A549 (cell line): ENCODE measurements at regions not wholly inside any gene's neighbourhood (a gene's known extent, or its start where the extent isn't known, plus 50 kb on each side); places are given as distances from the start of the nearest gene placed in this dataset.

ENCODE experiments used
- ATAC-seq, 2 experiments: fragments of 200-7000 bp in 1 of 2; fragments of >200 bp in 1 of 2; cut with Nextera tagmentation in 1 of 2; cut with Tn5 transposase in 1 of 2; 3 replicates each; pipeline versions ENCODE4 v1.8.0 to v1.9.1; 2018 to 2020; ENCODE audit warnings: mild to moderate bottlenecking in 1 of 2, moderate library complexity in 1 of 2
- CTCF ChIA-PET: fragments of 300-600 bp; sonication (Branson Sonifier 250); formaldehyde crosslinking; extraction: SDS; loops from one replicate; lab custom pipeline; 2021; ENCODE audit warnings: antibody characterized with exemption, inconsistent platforms; lab: Yijun Ruan, JAX
- POLR2A ChIA-PET: fragments of 350-600 bp; formaldehyde crosslinking; extraction: SDS; loops from one replicate; lab custom pipeline; 2021; ENCODE audit warnings: antibody characterized with exemption, inconsistent platforms; lab: Yijun Ruan, JAX
- DNase-seq, 2 experiments: peaks; one replicate each; pipeline versions ENCODE4 v3.0.0 to v3.0.0-alpha.2; 2011 to 2016; ENCODE audit warnings: low read depth in 1 of 2, low spot score in 1 of 2
- FAIRE-seq: peaks from 2 replicates; lab custom pipeline; 2011; peaks lifted over from hg19 to GRCh38; lab: Jason Lieb, UNC
- H3K27ac ChIP-seq, 2 experiments: fragments of >200 bp; sonication (Bioruptor Twin); formaldehyde crosslinking; 3 replicates each; pipeline ENCODE4 v1.5.1; 2016 to 2017
- H3K4me1 ChIP-seq: fragments of >200 bp; sonication (Bioruptor Twin); formaldehyde crosslinking; 3 replicates; pipeline ENCODE4 v1.6.1; 2016
- H3K4me2 ChIP-seq: fragments of >200 bp; sonication (Bioruptor Twin); formaldehyde crosslinking; 3 replicates; pipeline ENCODE4 v1.6.1; 2016
- H3K4me3 ChIP-seq: fragments of >200 bp; sonication (Bioruptor Twin); formaldehyde crosslinking; 3 replicates; pipeline ENCODE4 v1.5.1; 2016
- H3K9me3 ChIP-seq: fragments of >200 bp; sonication (Bioruptor Twin); formaldehyde crosslinking; 3 replicates; pipeline ENCODE4 v1.6.1; 2016
- CBX2 ChIP-seq: fragments of 200-600 bp; sonication (generic); IDR thresholded peaks from 2 replicates; pipeline ENCODE4 v1.6.1; 2016; ENCODE audit warnings: low read depth, mild to moderate bottlenecking, borderline replicate concordance
- CBX8 ChIP-seq: fragments of 200-600 bp; sonication (generic); IDR thresholded peaks from 2 replicates; pipeline ENCODE4 v1.6.1; 2016
- CEBPB ChIP-seq, 2 experiments: fragments of >200 bp in 1 of 2; sonication (Bioruptor Twin) in 1 of 2; formaldehyde crosslinking in 1 of 2; IDR thresholded peaks; 2 replicates each; pipeline ENCODE4 v1.6.1; 2012 to 2016
- CTCF ChIP-seq: fragments of >200 bp; sonication (Bioruptor Twin); formaldehyde crosslinking; IDR thresholded peaks from 3 replicates; pipeline ENCODE4 v1.5.1; 2016
- EHF ChIP-seq: fragments of 250-450 bp; sonication (Bioruptor Pico); IDR thresholded peaks from 2 replicates; pipeline ENCODE4 v1.5.0; 2020; ENCODE audit warnings: mild to moderate bottlenecking
- ELK1 ChIP-seq: fragments of 150-350 bp; IDR thresholded peaks from 2 replicates; pipeline ENCODE4 v1.6.1; 2014; ENCODE audit warnings: low read depth, mild to moderate bottlenecking, low read length
- EP300 ChIP-seq, 2 experiments: fragments of >200 bp; sonication (Bioruptor Twin); formaldehyde crosslinking; IDR thresholded peaks; 2 replicates in 1 of 2; 3 replicates in 1 of 2; pipeline ENCODE4 v1.6.1; 2016 to 2017
- GATA3 ChIP-seq: IDR thresholded peaks from 2 replicates; pipeline ENCODE4 v1.6.1; 2012; ENCODE audit warnings: borderline replicate concordance
- HDAC2 ChIP-seq: fragments of 200-600 bp; sonication (generic); IDR thresholded peaks from 2 replicates; pipeline ENCODE4 v1.6.1; 2016
- HES2 ChIP-seq: fragments of >200 bp; sonication (Bioruptor Twin); formaldehyde crosslinking; IDR thresholded peaks from 2 replicates; pipeline ENCODE4 v1.6.1; 2016
- HMGXB4 ChIP-seq: fragments of 250-450 bp; sonication (Bioruptor Pico); IDR thresholded peaks from 2 replicates; pipeline ENCODE4 v1.5.0; 2021; ENCODE audit warnings: mild to moderate bottlenecking, moderate library complexity, borderline replicate concordance
- HOXA7 ChIP-seq: fragments of 250-450 bp; sonication (Bioruptor Pico); IDR thresholded peaks from 2 replicates; pipeline ENCODE4 v1.5.0; 2020; ENCODE audit warnings: mild to moderate bottlenecking, moderate library complexity
- HOXB5 ChIP-seq: fragments of 250-450 bp; sonication (Bioruptor Pico); IDR thresholded peaks from 2 replicates; pipeline ENCODE4 v1.5.0; 2020; ENCODE audit warnings: mild to moderate bottlenecking, moderate library complexity
- JUNB ChIP-seq: fragments of >200 bp; sonication (Bioruptor Twin); formaldehyde crosslinking; IDR thresholded peaks from 2 replicates; pipeline ENCODE4 v1.6.1; 2016
- MAX ChIP-seq: IDR thresholded peaks from 2 replicates; pipeline ENCODE4 v1.6.1; 2012
- NFE2L2 ChIP-seq: fragments of 150-350 bp; conservative IDR thresholded peaks from 2 replicates; pipeline ENCODE4 v1.6.1; 2014; ENCODE audit warnings: low read length
- POLR2A ChIP-seq: IDR thresholded peaks from 2 replicates; pipeline ENCODE4 v1.6.1; 2012; ENCODE audit warnings: mild to moderate bottlenecking, low read length
- RAD21 ChIP-seq, 2 experiments: fragments of >200 bp in 1 of 2; sonication (Bioruptor Twin) in 1 of 2; formaldehyde crosslinking in 1 of 2; IDR thresholded peaks in 1 of 2; conservative IDR thresholded peaks in 1 of 2; 2 replicates in 1 of 2; 3 replicates in 1 of 2; pipeline ENCODE4 v1.6.1; 2012 to 2018; ENCODE audit warnings: inconsistent platforms in 1 of 2
- RFX5 ChIP-seq: fragments of 450-650 bp; IDR thresholded peaks from 2 replicates; pipeline ENCODE4 v1.7.1; 2014; ENCODE audit warnings: antibody characterized with exemption, mild to moderate bottlenecking, moderate library complexity
- SREBF2 ChIP-seq: fragments of 450-650 bp; IDR thresholded peaks from 2 replicates; pipeline ENCODE4 v1.6.1; 2014; ENCODE audit warnings: mild to moderate bottlenecking, moderate library complexity
- TP53 ChIP-seq: fragments of 250-450 bp; sonication (Bioruptor Pico); IDR thresholded peaks from 2 replicates; pipeline ENCODE4 v1.5.0; 2021; ENCODE audit warnings: mild to moderate bottlenecking, moderate library complexity
- USF2 ChIP-seq: fragments of 450-650 bp; IDR thresholded peaks from 2 replicates; pipeline ENCODE4 v1.6.1; 2014; ENCODE audit warnings: antibody characterized with exemption
- ZC3H11A ChIP-seq: fragments of 450-650 bp; IDR thresholded peaks from 2 replicates; pipeline ENCODE4 v1.6.1; 2014; ENCODE audit warnings: antibody characterized with exemption, mild to moderate bottlenecking
- ZNF302 ChIP-seq: fragments of 250-450 bp; sonication (Bioruptor Pico); IDR thresholded peaks from 2 replicates; pipeline ENCODE4 v1.9.0; 2021; ENCODE audit warnings: inconsistent platforms, mild to moderate bottlenecking, moderate library complexity
- WGBS: methylation state at CpG from one replicate; pipeline ENCODE4 v1.1.6; 2017; ENCODE audit errors: missing lambda C conversion rate; 5-methylcytosine and 5-hydroxymethylcytosine counted together

GRCh38 chr3:194204042-194204987 lies 68.4 kb downstream of the HES1 start (continued):
- no peak for TF ChIP-seq CEBPB (IDR thresholded peaks at IDR 0.05)
- TF ChIP-seq ZC3H11A = no peak
- no peak for TF ChIP-seq ZNF302 (CRISPR knock-in tag)
- TF ChIP-seq TP53 = no peak
- no peak for TF ChIP-seq SREBF2
- TF ChIP-seq HDAC2 = no peak
- TF ChIP-seq GATA3 = no peak
- TF ChIP-seq EHF (CRISPR knock-in tag) = no peak
- TF ChIP-seq JUNB = no peak

GRCh38 chr3:194205675-194206133 lies 69.8 kb downstream of the HES1 start:
- TF ChIP-seq RFX5 = no peak
- TF ChIP-seq HMGXB4 (CRISPR knock-in tag) = no peak
- TF ChIP-seq CBX2 = no peak
- no peak for TF ChIP-seq CBX8
- no peak for TF ChIP-seq HES2
- no peak for TF ChIP-seq CEBPB (IDR thresholded peaks at IDR 0.05)
- no peak for TF ChIP-seq NFE2L2
- TF ChIP-seq EP300 (IDR thresholded peaks at IDR 0.05) = no peak
- no peak for TF ChIP-seq EHF (CRISPR knock-in tag)
- no peak for TF ChIP-seq HOXB5 (CRISPR knock-in tag)
- TF ChIP-seq USF2 = no peak
- TF ChIP-seq MAX = no peak
- TF ChIP-seq ZC3H11A = no peak
- no peak for TF ChIP-seq HDAC2
- TF ChIP-seq ELK1 = no peak
- TF ChIP-seq POLR2A = no peak
- TF ChIP-seq HOXA7 (CRISPR knock-in tag) = no peak
- TF ChIP-seq TP53 = no peak
- TF ChIP-seq RAD21 (conservative IDR thresholded peaks at IDR 0.05 in 1 of 2, IDR thresholded peaks at IDR 0.05 in 1 of 2) = no peak
- no peak for TF ChIP-seq CTCF
- Histone ChIP-seq H3K4me2 (no peak overlapping the region), H3K27ac (no peak overlapping the region), H3K9me3 (no peaks in the 10 kb centered on the region), H3K4me1 (no peaks in the 10 kb centered on the region), H3K4me3 (no peak overlapping the region)
- peak in 1 of 2 experiments; percentile 60; a peak in 3 of 6 replicates for ATAC-seq
- ChIA-PET CTCF (interaction anchor here (1.3 to 1.4 kb wide), 2 partner anchors 9 to 110 kb away, joined by 3 read pairs; no protein-coding TSS in a partner anchor), POLR2A (no interaction called here)
- peak in 1 of 2 experiments; percentile 43 for DNase-seq
- 81% methylated on average over 7 of the region's 8 CpGs for WGBS
- no peak for FAIRE-seq
